ENCODE measurements at regions not wholly inside any gene's neighbourhood (a gene's known extent, or its start where the extent isn't known, plus 50 kb on each side); places are given as distances from the start of the nearest gene placed in this dataset.
"Not testable (repeated sequence)": the region's sequence is repeated elsewhere in the genome, so short reads cannot be mapped to it uniquely, and the experiment has no call there.

- TF ChIP-seq CTCF (conservative IDR thresholded peaks at IDR 0.05; ENCODE audit: low read depth, low read length) (no peak), EZH2 (IDR thresholded peaks at IDR 0.05; ENCODE audit: borderline replicate concordance, low read depth, low read length, poor library complexity, severe bottlenecking) (no peak)
- no peaks in the 10 kb centered on the region for H3K36me3 ChIP-seq (ENCODE audit: insufficient read depth, low read length, poor library complexity, severe bottlenecking)
- H3K4me1 ChIP-seq (ENCODE audit: insufficient read depth, low read length, poor library complexity, severe bottlenecking) = no peaks in the 10 kb centered on the region
- no peaks in the 10 kb centered on the region for H3K9me3 ChIP-seq (ENCODE audit: low read depth, low read length, poor library complexity, severe bottlenecking)
- no peaks in the 10 kb centered on the region for H3K27me3 ChIP-seq (replicated peaks; ENCODE audit: insufficient read depth, low read depth, low read length, poor library complexity)
- BruUV-seq (replicated peaks) = no TSS peak
- no peak overlapping the region for H3K27ac ChIP-seq (ENCODE audit: low read depth, low read length, poor library complexity, severe bottlenecking)
- H3K4me3 ChIP-seq (ENCODE audit: low read depth, low read length, poor library complexity, severe bottlenecking) = no peak overlapping the region
- DNase-seq (ENCODE audit: low spot score) = no peak
- POLR2A ChIA-PET (ENCODE audit: low non-redundant PET) = no interaction called here
- intact Hi-C loops (cut with micrococcal nuclease; ENCODE audit: unreplicated experiment) = no loop called here
- CTCF ChIA-PET = no interaction called here
These were observed 884.7 kb downstream of the FSTL5 start for GRCh38 chr4:161279095-161279494.

GRCh38 chr4:161277150-161277787 is 886.5 kb downstream of the FSTL5 start:
- BruUV-seq (replicated peaks); H3K27ac ChIP-seq (ENCODE audit: low read depth, low read length, poor library complexity, severe bottlenecking); CTCF ChIA-PET; DNase-seq (ENCODE audit: low spot score); H3K27me3 ChIP-seq (replicated peaks; ENCODE audit: insufficient read depth, low read depth, low read length, poor library complexity); H3K36me3 ChIP-seq (ENCODE audit: insufficient read depth, low read length, poor library complexity, severe bottlenecking); H3K4me3 ChIP-seq (ENCODE audit: low read depth, low read length, poor library complexity, severe bottlenecking); POLR2A ChIA-PET (ENCODE audit: low non-redundant PET); H3K4me1 ChIP-seq (ENCODE audit: insufficient read depth, low read length, poor library complexity, severe bottlenecking); H3K9me3 ChIP-seq (ENCODE audit: low read depth, low read length, poor library complexity, severe bottlenecking); intact Hi-C loops (cut with micrococcal nuclease; ENCODE audit: unreplicated experiment): not testable (repeated sequence)

GRCh38 chr4:161273607-161274006 is 890.2 kb downstream of the FSTL5 start:
- CTCF ChIA-PET = no interaction called here
- H3K9me3 ChIP-seq (ENCODE audit: low read depth, low read length, poor library complexity, severe bottlenecking) = no peaks in the 10 kb centered on the region
- intact Hi-C loops (cut with micrococcal nuclease; ENCODE audit: unreplicated experiment) = no loop called here
- H3K4me3 ChIP-seq (ENCODE audit: low read depth, low read length, poor library complexity, severe bottlenecking) = no peak overlapping the region
- H3K36me3 ChIP-seq (ENCODE audit: insufficient read depth, low read length, poor library complexity, severe bottlenecking) = no peaks in the 10 kb centered on the region
- H3K27me3 ChIP-seq (replicated peaks; ENCODE audit: insufficient read depth, low read depth, low read length, poor library complexity) = no peaks in the 10 kb centered on the region
- no TSS peak for BruUV-seq (replicated peaks)
- TF ChIP-seq CTCF (conservative IDR thresholded peaks at IDR 0.05; ENCODE audit: low read depth, low read length) (no peak), EZH2 (IDR thresholded peaks at IDR 0.05; ENCODE audit: borderline replicate concordance, low read depth, low read length, poor library complexity, severe bottlenecking) (no peak)
- no peak overlapping the region for H3K27ac ChIP-seq (ENCODE audit: low read depth, low read length, poor library complexity, severe bottlenecking)
- H3K4me1 ChIP-seq (ENCODE audit: insufficient read depth, low read length, poor library complexity, severe bottlenecking) = no peaks in the 10 kb centered on the region
- POLR2A ChIA-PET (ENCODE audit: low non-redundant PET) = no interaction called here
- no peak for DNase-seq (ENCODE audit: low spot score)

GRCh38 chr4:161260819-161261218 is 903.0 kb downstream of the FSTL5 start:
- H3K9me3 ChIP-seq (ENCODE audit: low read depth, low read length, poor library complexity, severe bottlenecking) = peaks cover 15% of the 10 kb centered on the region
- no peak overlapping the region for H3K4me3 ChIP-seq (ENCODE audit: low read depth, low read length, poor library complexity, severe bottlenecking)
- no TSS peak for BruUV-seq (replicated peaks)
- intact Hi-C loops (cut with micrococcal nuclease; ENCODE audit: unreplicated experiment) = no loop called here
- POLR2A ChIA-PET (ENCODE audit: low non-redundant PET) = no interaction called here
- CTCF ChIA-PET = no interaction called here
- no peaks in the 10 kb centered on the region for H3K36me3 ChIP-seq (ENCODE audit: insufficient read depth, low read length, poor library complexity, severe bottlenecking)
- no peak for DNase-seq (ENCODE audit: low spot score)
- no peaks in the 10 kb centered on the region for H3K4me1 ChIP-seq (ENCODE audit: insufficient read depth, low read length, poor library complexity, severe bottlenecking)
- no peaks in the 10 kb centered on the region for H3K27me3 ChIP-seq (replicated peaks; ENCODE audit: insufficient read depth, low read depth, low read length, poor library complexity)
- no peak overlapping the region for H3K27ac ChIP-seq (ENCODE audit: low read depth, low read length, poor library complexity, severe bottlenecking)
- TF ChIP-seq EZH2 (IDR thresholded peaks at IDR 0.05; ENCODE audit: borderline replicate concordance, low read depth, low read length, poor library complexity, severe bottlenecking) = no peak
- no peak for TF ChIP-seq CTCF (conservative IDR thresholded peaks at IDR 0.05; ENCODE audit: low read depth, low read length)
